ENCODE measurements at regions not wholly inside any gene's neighbourhood (a gene's known extent, or its start where the extent isn't known, plus 50 kb on each side); places are given as distances from the start of the nearest gene placed in this dataset.

GRCh38 chr15:89405494-89405893, 70.9 kb upstream of the POLG start:
- H3K27me3 Mint-ChIP-seq (ENCODE audit: insufficient read depth) = peaks cover 99% of the 10 kb centered on the region
- TF ChIP-seq CTCF (conservative IDR thresholded peaks at IDR 0.05) = no peak
- Histone ChIP-seq H3K9ac (ENCODE audit: extremely low read depth, low read length, poor library complexity, severe bottlenecking) (no peak overlapping the region), H3K27ac (ENCODE audit: low read depth, low read length) (no peak overlapping the region), H3K27me3 (ENCODE audit: control insufficient read depth, insufficient read depth, low read length, poor library complexity, severe bottlenecking) (peaks cover 100% of the 10 kb centered on the region), H3K4me1 (ENCODE audit: control insufficient read depth, insufficient read depth, low read length) (peaks cover 3% of the 10 kb centered on the region), H3K36me3 (ENCODE audit: control insufficient read depth, insufficient read depth, low read length) (no peaks in the 10 kb centered on the region), H3K4me3 (ENCODE audit: low read length) (no peak overlapping the region), H3K9me3 (ENCODE audit: control insufficient read depth, low read length) (peaks cover 5% of the 10 kb centered on the region)
- no peak overlapping the region for H3K4me3 Mint-ChIP-seq
- no peak overlapping the region for H3K27ac Mint-ChIP-seq
- 20 to 27% methylated on average over 9 of the region's 9 CpGs for WGBS, 2 experiments (ENCODE audit: insufficient coverage in 1 of 2, insufficient read length in 1 of 2)
- DNase-seq = no peak
- H3K4me1 Mint-ChIP-seq = peaks cover 23% of the 10 kb centered on the region
- no peaks in the 10 kb centered on the region for H3K36me3 Mint-ChIP-seq (ENCODE audit: low read depth)
- no peaks in the 10 kb centered on the region for H3K9me3 Mint-ChIP-seq

- Mint-ChIP-seq H3K27ac (no peak overlapping the region), H3K4me1 (peaks cover 23% of the 10 kb centered on the region), H3K9me3 (no peaks in the 10 kb centered on the region), H3K36me3 (ENCODE audit: low read depth) (no peaks in the 10 kb centered on the region), H3K4me3 (no peak overlapping the region), H3K27me3 (ENCODE audit: insufficient read depth) (peaks cover 98% of the 10 kb centered on the region)
- Histone ChIP-seq H3K36me3 (ENCODE audit: control insufficient read depth, insufficient read depth, low read length) (no peaks in the 10 kb centered on the region), H3K27me3 (ENCODE audit: control insufficient read depth, insufficient read depth, low read length, poor library complexity, severe bottlenecking) (peaks cover 100% of the 10 kb centered on the region), H3K27ac (ENCODE audit: low read depth, low read length) (no peak overlapping the region), H3K9ac (ENCODE audit: extremely low read depth, low read length, poor library complexity, severe bottlenecking) (no peak overlapping the region), H3K9me3 (ENCODE audit: control insufficient read depth, low read length) (peaks cover 5% of the 10 kb centered on the region), H3K4me3 (ENCODE audit: low read length) (no peak overlapping the region), H3K4me1 (ENCODE audit: control insufficient read depth, insufficient read depth, low read length) (peaks cover 3% of the 10 kb centered on the region)
- no peak for TF ChIP-seq CTCF (conservative IDR thresholded peaks at IDR 0.05)
- no peak for DNase-seq
- 11 to 20% methylated on average over 3 of the region's 3 CpGs for WGBS, 2 experiments (ENCODE audit: insufficient coverage in 1 of 2, insufficient read length in 1 of 2)
Observed at GRCh38 chr15:89404023-89404422, 69.4 kb upstream of the POLG start.

GRCh38 chr15:89402518-89402805, 67.8 kb upstream of the POLG start:
- Mint-ChIP-seq H3K4me1 (peaks cover 13% of the 10 kb centered on the region), H3K4me3 (no peak overlapping the region), H3K9me3 (no peaks in the 10 kb centered on the region), H3K27me3 (ENCODE audit: insufficient read depth) (peaks cover 98% of the 10 kb centered on the region), H3K36me3 (ENCODE audit: low read depth) (no peaks in the 10 kb centered on the region), H3K27ac (no peak overlapping the region)
- no peak for DNase-seq
- Histone ChIP-seq H3K27me3 (ENCODE audit: control insufficient read depth, insufficient read depth, low read length, poor library complexity, severe bottlenecking) (peaks cover 100% of the 10 kb centered on the region), H3K9me3 (ENCODE audit: control insufficient read depth, low read length) (peaks cover 5% of the 10 kb centered on the region), H3K9ac (ENCODE audit: extremely low read depth, low read length, poor library complexity, severe bottlenecking) (no peak overlapping the region), H3K4me3 (ENCODE audit: low read length) (no peak overlapping the region), H3K4me1 (ENCODE audit: control insufficient read depth, insufficient read depth, low read length) (peaks cover 3% of the 10 kb centered on the region), H3K36me3 (ENCODE audit: control insufficient read depth, insufficient read depth, low read length) (no peaks in the 10 kb centered on the region), H3K27ac (ENCODE audit: low read depth, low read length) (no peak overlapping the region)
- TF ChIP-seq CTCF (conservative IDR thresholded peaks at IDR 0.05) = no peak
- 17% methylated on average over 1 of the region's 1 CpG; no CpG with 5 or more reads in 1 of the 2 experiments for WGBS, 2 experiments (ENCODE audit: insufficient coverage in 1 of 2, insufficient read length in 1 of 2)
